A549 (cell line): ENCODE measurements at regions not wholly inside any gene's neighbourhood (a gene's known extent, or its start where the extent isn't known, plus 50 kb on each side); places are given as distances from the start of the nearest gene placed in this dataset.

Source experiments
- ATAC-seq, 2 experiments: fragments of 200-7000 bp in 1 of 2; fragments of >200 bp in 1 of 2; cut with Nextera tagmentation in 1 of 2; cut with Tn5 transposase in 1 of 2; 3 replicates each; pipeline versions ENCODE4 v1.8.0 to v1.9.1; 2018 to 2020; ENCODE audit warnings: mild to moderate bottlenecking in 1 of 2, moderate library complexity in 1 of 2
- CTCF ChIA-PET: fragments of 300-600 bp; sonication (Branson Sonifier 250); formaldehyde crosslinking; extraction: SDS; loops from one replicate; lab custom pipeline; 2021; ENCODE audit warnings: antibody characterized with exemption, inconsistent platforms; lab: Yijun Ruan, JAX
- POLR2A ChIA-PET: fragments of 350-600 bp; formaldehyde crosslinking; extraction: SDS; loops from one replicate; lab custom pipeline; 2021; ENCODE audit warnings: antibody characterized with exemption, inconsistent platforms; lab: Yijun Ruan, JAX
- DNase-seq, 2 experiments: peaks; one replicate each; pipeline versions ENCODE4 v3.0.0 to v3.0.0-alpha.2; 2011 to 2016; ENCODE audit warnings: low read depth in 1 of 2, low spot score in 1 of 2
- FAIRE-seq: peaks from 2 replicates; lab custom pipeline; 2011; peaks lifted over from hg19 to GRCh38; lab: Jason Lieb, UNC
- H3K27ac ChIP-seq, 2 experiments: fragments of >200 bp; sonication (Bioruptor Twin); formaldehyde crosslinking; 3 replicates each; pipeline ENCODE4 v1.5.1; 2016 to 2017
- H3K4me1 ChIP-seq: fragments of >200 bp; sonication (Bioruptor Twin); formaldehyde crosslinking; 3 replicates; pipeline ENCODE4 v1.6.1; 2016
- H3K4me2 ChIP-seq: fragments of >200 bp; sonication (Bioruptor Twin); formaldehyde crosslinking; 3 replicates; pipeline ENCODE4 v1.6.1; 2016
- H3K4me3 ChIP-seq: fragments of >200 bp; sonication (Bioruptor Twin); formaldehyde crosslinking; 3 replicates; pipeline ENCODE4 v1.5.1; 2016
- H3K9me3 ChIP-seq: fragments of >200 bp; sonication (Bioruptor Twin); formaldehyde crosslinking; 3 replicates; pipeline ENCODE4 v1.6.1; 2016
- CBX2 ChIP-seq: fragments of 200-600 bp; sonication (generic); IDR thresholded peaks from 2 replicates; pipeline ENCODE4 v1.6.1; 2016; ENCODE audit warnings: low read depth, mild to moderate bottlenecking, borderline replicate concordance
- CHD2 ChIP-seq: fragments of 150-350 bp; IDR thresholded peaks from 2 replicates; pipeline ENCODE4 v1.6.1; 2014; ENCODE audit warnings: low read length; ENCODE audit not compliant: partially characterized antibody
- EHF ChIP-seq: fragments of 250-450 bp; sonication (Bioruptor Pico); IDR thresholded peaks from 2 replicates; pipeline ENCODE4 v1.5.0; 2020; ENCODE audit warnings: mild to moderate bottlenecking
- EP300 ChIP-seq, 2 experiments: fragments of >200 bp; sonication (Bioruptor Twin); formaldehyde crosslinking; IDR thresholded peaks; 2 replicates in 1 of 2; 3 replicates in 1 of 2; pipeline ENCODE4 v1.6.1; 2016 to 2017
- ESRRA ChIP-seq: fragments of 150-350 bp; IDR thresholded peaks from 2 replicates; pipeline ENCODE4 v1.6.1; 2014; ENCODE audit warnings: mild to moderate bottlenecking, low read length, borderline replicate concordance
- GATA3 ChIP-seq: IDR thresholded peaks from 2 replicates; pipeline ENCODE4 v1.6.1; 2012; ENCODE audit warnings: borderline replicate concordance
- HOXB13 ChIP-seq: fragments of 250-450 bp; sonication (Bioruptor Pico); IDR thresholded peaks from 2 replicates; pipeline ENCODE4 v1.5.0; 2020; ENCODE audit warnings: low read depth, mild to moderate bottlenecking, moderate library complexity
- JUN ChIP-seq, 2 experiments: fragments of >200 bp; sonication (Bioruptor Twin); formaldehyde crosslinking; IDR thresholded peaks; 2 replicates in 1 of 2; 3 replicates in 1 of 2; pipeline ENCODE4 v1.6.1; 2016 to 2017
- JUNB ChIP-seq: fragments of >200 bp; sonication (Bioruptor Twin); formaldehyde crosslinking; IDR thresholded peaks from 2 replicates; pipeline ENCODE4 v1.6.1; 2016
- MAFK ChIP-seq: fragments of 450-650 bp; IDR thresholded peaks from 2 replicates; pipeline ENCODE4 v1.6.1; 2014; ENCODE audit not compliant: partially characterized antibody
- NPAS2 ChIP-seq: fragments of 250-450 bp; sonication (Bioruptor Pico); IDR thresholded peaks from 2 replicates; pipeline ENCODE4 v1.8.0; 2022; ENCODE audit warnings: mild to moderate bottlenecking, moderate library complexity, borderline replicate concordance
- NR3C1 ChIP-seq: fragments of >200 bp; sonication (Bioruptor Twin); formaldehyde crosslinking; IDR thresholded peaks from 3 replicates; pipeline ENCODE4 v1.6.1; 2017
- PHF8 ChIP-seq: fragments of 200-600 bp; sonication (generic); IDR thresholded peaks from 2 replicates; pipeline ENCODE4 v1.6.1; 2016; ENCODE audit warnings: low read depth, mild to moderate bottlenecking, antibody characterized with exemption, moderate library complexity, borderline replicate concordance
- POLR2A ChIP-seq: IDR thresholded peaks from 2 replicates; pipeline ENCODE4 v1.6.1; 2012; ENCODE audit warnings: mild to moderate bottlenecking, low read length
- RFX5 ChIP-seq: fragments of 450-650 bp; IDR thresholded peaks from 2 replicates; pipeline ENCODE4 v1.7.1; 2014; ENCODE audit warnings: antibody characterized with exemption, mild to moderate bottlenecking, moderate library complexity
- RNF2 ChIP-seq: fragments of 200-600 bp; sonication (generic); IDR thresholded peaks from 2 replicates; pipeline ENCODE4 v1.6.1; 2016; ENCODE audit warnings: low read depth, mild to moderate bottlenecking, antibody characterized with exemption, moderate library complexity, borderline replicate concordance
- SMC3 ChIP-seq: fragments of >200 bp; sonication (Bioruptor Twin); formaldehyde crosslinking; IDR thresholded peaks from 3 replicates; pipeline ENCODE4 v1.6.1; 2018; ENCODE audit warnings: inconsistent platforms
- ZSCAN20 ChIP-seq: fragments of 250-450 bp; sonication (Bioruptor Pico); IDR thresholded peaks from 2 replicates; pipeline ENCODE4 v1.8.0; 2022; ENCODE audit warnings: mild to moderate bottlenecking, moderate library complexity
- WGBS: methylation state at CpG from one replicate; pipeline ENCODE4 v1.1.6; 2017; ENCODE audit errors: missing lambda C conversion rate; 5-methylcytosine and 5-hydroxymethylcytosine counted together
- TF ChIP-seq, protein P1 (sequence below): fragments of 450-650 bp; IDR thresholded peaks from 2 replicates; pipeline ENCODE4 v1.6.1; 2014; ENCODE audit warnings: antibody characterized with exemption
- TF ChIP-seq, protein P2 (sequence below): fragments of 250-450 bp; sonication (Bioruptor Pico); IDR thresholded peaks from 2 replicates; pipeline ENCODE4 v1.5.0; 2020; ENCODE audit warnings: low read depth, mild to moderate bottlenecking, moderate library complexity
- TF ChIP-seq, protein P3 (sequence below): IDR thresholded peaks from 2 replicates; pipeline ENCODE4 v1.6.1; 2012
- TF ChIP-seq, protein P4 (sequence below): fragments of 200-600 bp; sonication (generic); IDR thresholded peaks from 2 replicates; pipeline ENCODE4 v1.6.1; 2016; ENCODE audit warnings: antibody characterized with exemption, mild to moderate bottlenecking, moderate library complexity
- TF ChIP-seq, protein P5 (sequence below): fragments of >200 bp; sonication (Bioruptor Twin); formaldehyde crosslinking; IDR thresholded peaks from 3 replicates; pipeline ENCODE4 v1.6.1; 2016

DNA sequence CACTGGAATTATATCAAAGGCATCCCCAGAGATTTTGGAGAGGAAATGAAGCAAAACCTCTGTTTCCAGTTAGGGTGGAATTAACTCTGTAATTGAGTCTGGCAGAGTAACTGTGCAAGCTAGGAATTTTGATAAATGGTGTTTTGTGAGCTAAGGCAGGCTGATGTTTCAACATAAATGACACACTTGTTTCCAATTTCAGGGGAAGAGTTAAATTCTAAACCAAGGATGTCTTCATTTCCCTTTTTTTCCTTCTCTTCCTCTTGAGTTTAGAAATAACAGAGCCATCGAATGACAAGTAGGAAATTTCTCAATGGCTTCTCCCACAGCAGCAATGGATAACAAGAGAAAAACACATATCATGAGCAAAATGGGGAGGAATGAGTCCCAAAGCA, 131.2 kb downstream of the IRS2 start:
- TF ChIP-seq NR3C1 (no peak), ESRRA (no peak), NPAS2 (CRISPR knock-in tag) (no peak)
- TF ChIP-seq, protein P1, sequence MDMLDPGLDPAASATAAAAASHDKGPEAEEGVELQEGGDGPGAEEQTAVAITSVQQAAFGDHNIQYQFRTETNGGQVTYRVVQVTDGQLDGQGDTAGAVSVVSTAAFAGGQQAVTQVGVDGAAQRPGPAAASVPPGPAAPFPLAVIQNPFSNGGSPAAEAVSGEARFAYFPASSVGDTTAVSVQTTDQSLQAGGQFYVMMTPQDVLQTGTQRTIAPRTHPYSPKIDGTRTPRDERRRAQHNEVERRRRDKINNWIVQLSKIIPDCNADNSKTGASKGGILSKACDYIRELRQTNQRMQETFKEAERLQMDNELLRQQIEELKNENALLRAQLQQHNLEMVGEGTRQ, result no peak
- TF ChIP-seq, protein P2, sequence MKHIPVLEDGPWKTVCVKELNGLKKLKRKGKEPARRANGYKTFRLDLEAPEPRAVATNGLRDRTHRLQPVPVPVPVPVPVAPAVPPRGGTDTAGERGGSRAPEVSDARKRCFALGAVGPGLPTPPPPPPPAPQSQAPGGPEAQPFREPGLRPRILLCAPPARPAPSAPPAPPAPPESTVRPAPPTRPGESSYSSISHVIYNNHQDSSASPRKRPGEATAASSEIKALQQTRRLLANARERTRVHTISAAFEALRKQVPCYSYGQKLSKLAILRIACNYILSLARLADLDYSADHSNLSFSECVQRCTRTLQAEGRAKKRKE (CRISPR knock-in tag), result no peak
- TF ChIP-seq, protein P3, sequence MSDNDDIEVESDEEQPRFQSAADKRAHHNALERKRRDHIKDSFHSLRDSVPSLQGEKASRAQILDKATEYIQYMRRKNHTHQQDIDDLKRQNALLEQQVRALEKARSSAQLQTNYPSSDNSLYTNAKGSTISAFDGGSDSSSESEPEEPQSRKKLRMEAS, result no peak
- TF ChIP-seq, protein P4, sequence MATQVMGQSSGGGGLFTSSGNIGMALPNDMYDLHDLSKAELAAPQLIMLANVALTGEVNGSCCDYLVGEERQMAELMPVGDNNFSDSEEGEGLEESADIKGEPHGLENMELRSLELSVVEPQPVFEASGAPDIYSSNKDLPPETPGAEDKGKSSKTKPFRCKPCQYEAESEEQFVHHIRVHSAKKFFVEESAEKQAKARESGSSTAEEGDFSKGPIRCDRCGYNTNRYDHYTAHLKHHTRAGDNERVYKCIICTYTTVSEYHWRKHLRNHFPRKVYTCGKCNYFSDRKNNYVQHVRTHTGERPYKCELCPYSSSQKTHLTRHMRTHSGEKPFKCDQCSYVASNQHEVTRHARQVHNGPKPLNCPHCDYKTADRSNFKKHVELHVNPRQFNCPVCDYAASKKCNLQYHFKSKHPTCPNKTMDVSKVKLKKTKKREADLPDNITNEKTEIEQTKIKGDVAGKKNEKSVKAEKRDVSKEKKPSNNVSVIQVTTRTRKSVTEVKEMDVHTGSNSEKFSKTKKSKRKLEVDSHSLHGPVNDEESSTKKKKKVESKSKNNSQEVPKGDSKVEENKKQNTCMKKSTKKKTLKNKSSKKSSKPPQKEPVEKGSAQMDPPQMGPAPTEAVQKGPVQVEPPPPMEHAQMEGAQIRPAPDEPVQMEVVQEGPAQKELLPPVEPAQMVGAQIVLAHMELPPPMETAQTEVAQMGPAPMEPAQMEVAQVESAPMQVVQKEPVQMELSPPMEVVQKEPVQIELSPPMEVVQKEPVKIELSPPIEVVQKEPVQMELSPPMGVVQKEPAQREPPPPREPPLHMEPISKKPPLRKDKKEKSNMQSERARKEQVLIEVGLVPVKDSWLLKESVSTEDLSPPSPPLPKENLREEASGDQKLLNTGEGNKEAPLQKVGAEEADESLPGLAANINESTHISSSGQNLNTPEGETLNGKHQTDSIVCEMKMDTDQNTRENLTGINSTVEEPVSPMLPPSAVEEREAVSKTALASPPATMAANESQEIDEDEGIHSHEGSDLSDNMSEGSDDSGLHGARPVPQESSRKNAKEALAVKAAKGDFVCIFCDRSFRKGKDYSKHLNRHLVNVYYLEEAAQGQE, result no peak
- no peak for FAIRE-seq
- no peak for ATAC-seq
- Histone ChIP-seq H3K9me3 (no peaks in the 10 kb centered on the region), H3K27ac (no peak overlapping the region), H3K4me2 (no peak overlapping the region), H3K4me1 (no peaks in the 10 kb centered on the region), H3K4me3 (no peak overlapping the region)
- ChIA-PET CTCF (no interaction called here), POLR2A (no interaction called here)
- DNase-seq, result no peak
- WGBS, result 80% methylated on average over 1 of the region's 1 CpG

DNA sequence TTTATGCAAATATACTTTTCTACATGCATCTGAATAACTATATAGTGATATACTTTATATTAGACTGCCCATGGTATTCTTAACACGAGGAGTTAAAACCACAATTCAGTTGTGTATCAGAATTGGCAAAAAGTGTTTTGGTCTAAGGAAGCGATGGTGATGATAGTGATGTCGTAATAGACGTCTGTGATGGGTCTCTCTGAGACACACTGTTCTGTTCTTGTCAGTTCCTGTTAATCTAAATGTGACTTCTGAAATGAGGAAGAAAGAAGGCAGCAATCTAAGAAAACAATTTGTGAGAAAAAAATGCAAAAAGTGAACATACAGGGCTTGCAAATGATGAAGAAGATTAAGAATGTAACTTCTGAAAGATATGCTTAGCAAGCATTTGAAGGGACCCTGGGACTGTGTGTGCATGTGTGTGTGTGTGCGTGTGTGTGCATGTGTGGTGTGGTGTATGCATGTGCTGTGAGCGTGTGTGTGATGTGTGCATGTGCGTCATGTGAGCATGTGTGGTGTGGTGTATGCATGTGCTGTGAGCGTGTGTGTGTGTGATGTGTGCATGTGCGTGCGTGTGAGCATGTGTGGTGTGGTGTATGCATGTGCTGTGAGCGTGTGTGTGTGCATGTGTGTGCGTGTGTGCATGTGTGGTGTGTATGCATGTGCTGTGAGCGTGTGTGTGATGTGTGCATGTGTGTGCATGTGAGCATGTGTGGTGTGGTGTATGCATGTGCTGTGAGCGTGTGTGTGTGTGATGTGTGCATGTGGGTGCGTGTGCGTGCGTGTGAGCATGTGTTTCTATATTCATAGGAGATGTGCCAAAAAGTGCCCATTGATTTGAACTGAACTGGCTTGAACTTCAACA, 131.8 kb downstream of the IRS2 start:
- no peak overlapping the region; a peak in 1 of 6 replicates for H3K27ac ChIP-seq
- DNase-seq (no peak), ATAC-seq (no peak), FAIRE-seq (no peak)
- H3K4me2 ChIP-seq, result no peak overlapping the region
- H3K4me1 ChIP-seq, result no peaks in the 10 kb centered on the region
- ChIA-PET POLR2A (no interaction called here), CTCF (interaction anchor here (0.9 kb wide), 1 partner anchor 10 kb away, joined by 3 read pairs; no protein-coding TSS in a partner anchor)
- WGBS, result 84% methylated on average over 17 of the region's 17 CpGs
- TF ChIP-seq, protein P5, sequence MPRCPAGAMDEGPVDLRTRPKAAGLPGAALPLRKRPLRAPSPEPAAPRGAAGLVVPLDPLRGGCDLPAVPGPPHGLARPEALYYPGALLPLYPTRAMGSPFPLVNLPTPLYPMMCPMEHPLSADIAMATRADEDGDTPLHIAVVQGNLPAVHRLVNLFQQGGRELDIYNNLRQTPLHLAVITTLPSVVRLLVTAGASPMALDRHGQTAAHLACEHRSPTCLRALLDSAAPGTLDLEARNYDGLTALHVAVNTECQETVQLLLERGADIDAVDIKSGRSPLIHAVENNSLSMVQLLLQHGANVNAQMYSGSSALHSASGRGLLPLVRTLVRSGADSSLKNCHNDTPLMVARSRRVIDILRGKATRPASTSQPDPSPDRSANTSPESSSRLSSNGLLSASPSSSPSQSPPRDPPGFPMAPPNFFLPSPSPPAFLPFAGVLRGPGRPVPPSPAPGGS, result no peak
- TF ChIP-seq POLR2A, result peak; percentile 19; the same call in 1 of the 2 replicates
- H3K4me3 ChIP-seq, result no peak overlapping the region
- H3K9me3 ChIP-seq, result no peaks in the 10 kb centered on the region

DNA sequence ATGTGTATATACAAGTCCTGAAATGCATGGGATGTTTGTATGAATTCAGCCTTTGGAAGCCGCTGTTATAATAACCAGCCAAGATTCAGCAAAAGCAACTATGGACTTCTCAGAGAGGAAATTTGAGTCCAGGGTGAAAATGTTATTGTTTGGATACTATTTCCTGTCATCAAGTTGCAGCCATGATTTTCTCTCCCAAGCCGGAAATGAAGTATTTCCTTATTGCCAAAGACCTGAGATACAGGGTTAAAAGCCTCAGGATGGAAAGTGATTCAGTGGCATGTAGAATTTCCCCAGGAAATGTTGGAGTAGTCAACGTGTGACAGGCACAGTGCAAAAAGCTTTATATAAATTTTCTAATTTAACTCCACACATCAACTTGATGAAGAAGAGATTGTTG, 133.9 kb downstream of the IRS2 start:
- ATAC-seq, result no peak
- POLR2A ChIA-PET, result no interaction called here
- no peak overlapping the region for H3K4me3 ChIP-seq
- no peak overlapping the region for H3K4me2 ChIP-seq
- FAIRE-seq, result no peak
- DNase-seq, result no peak
- H3K4me1 ChIP-seq, result 0 out of 3 replicates have a peak, but pooled peaks cover under 1% of the 10 kb centered on the region
- WGBS, result 84% methylated on average over 3 of the region's 3 CpGs
- TF ChIP-seq ESRRA (no peak), HOXB13 (CRISPR knock-in tag) (no peak), CHD2 (no peak), EP300 (IDR thresholded peaks at IDR 0.05) (no peak), ZSCAN20 (CRISPR knock-in tag) (no peak), RNF2 (no peak), EHF (CRISPR knock-in tag) (no peak), RFX5 (no peak), SMC3 (no peak), PHF8 (no peak), JUN (IDR thresholded peaks at IDR 0.05) (no peak), GATA3 (no peak), CBX2 (no peak), JUNB (no peak), MAFK (no peak)
- TF ChIP-seq, protein P3, result no peak
- CTCF ChIA-PET, result no interaction called here
- no peak overlapping the region for H3K27ac ChIP-seq
- no peaks in the 10 kb centered on the region for H3K9me3 ChIP-seq
